ENCODE measurements at regions not wholly inside any gene's neighbourhood (a gene's known extent, or its start where the extent isn't known, plus 50 kb on each side); places are given as distances from the start of the nearest gene placed in this dataset.

DNA sequence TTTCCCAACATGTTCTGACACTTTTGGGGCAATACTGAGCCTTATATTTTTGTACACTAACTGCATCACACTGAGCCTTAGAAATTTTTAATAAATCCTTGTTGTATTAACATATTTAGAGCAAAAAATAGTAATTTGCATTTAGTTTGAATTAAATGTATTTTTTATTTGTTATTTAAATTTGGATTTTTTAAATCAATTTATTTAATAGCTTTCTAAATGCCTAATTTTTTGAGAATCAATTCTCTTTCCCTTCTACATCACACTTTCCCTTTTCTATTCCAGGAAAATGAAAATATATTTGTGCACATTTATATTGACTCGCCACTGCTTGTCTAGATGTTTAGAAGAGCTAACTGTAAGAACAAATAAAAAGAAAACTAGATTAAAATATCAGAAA is 414.6 kb upstream of the POM121L12 start:
- TF ChIP-seq, protein P1, sequence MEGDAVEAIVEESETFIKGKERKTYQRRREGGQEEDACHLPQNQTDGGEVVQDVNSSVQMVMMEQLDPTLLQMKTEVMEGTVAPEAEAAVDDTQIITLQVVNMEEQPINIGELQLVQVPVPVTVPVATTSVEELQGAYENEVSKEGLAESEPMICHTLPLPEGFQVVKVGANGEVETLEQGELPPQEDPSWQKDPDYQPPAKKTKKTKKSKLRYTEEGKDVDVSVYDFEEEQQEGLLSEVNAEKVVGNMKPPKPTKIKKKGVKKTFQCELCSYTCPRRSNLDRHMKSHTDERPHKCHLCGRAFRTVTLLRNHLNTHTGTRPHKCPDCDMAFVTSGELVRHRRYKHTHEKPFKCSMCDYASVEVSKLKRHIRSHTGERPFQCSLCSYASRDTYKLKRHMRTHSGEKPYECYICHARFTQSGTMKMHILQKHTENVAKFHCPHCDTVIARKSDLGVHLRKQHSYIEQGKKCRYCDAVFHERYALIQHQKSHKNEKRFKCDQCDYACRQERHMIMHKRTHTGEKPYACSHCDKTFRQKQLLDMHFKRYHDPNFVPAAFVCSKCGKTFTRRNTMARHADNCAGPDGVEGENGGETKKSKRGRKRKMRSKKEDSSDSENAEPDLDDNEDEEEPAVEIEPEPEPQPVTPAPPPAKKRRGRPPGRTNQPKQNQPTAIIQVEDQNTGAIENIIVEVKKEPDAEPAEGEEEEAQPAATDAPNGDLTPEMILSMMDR (conservative IDR thresholded peaks at IDR 0.05 in 1 of 2, IDR thresholded peaks at IDR 0.05 in 1 of 2; ENCODE audit: extremely low read depth in 1 of 2, insufficient read depth in 1 of 2, low read depth in 1 of 2, low read length in 2 of 2) = no peak
- TF ChIP-seq EZH2 (IDR thresholded peaks at IDR 0.05; ENCODE audit: borderline replicate concordance, low read length) = no peak

Measured in mammary epithelial cell (primary cell).